GM19372 (cell line): ENCODE measurements at regions not wholly inside any gene's neighbourhood (a gene's known extent, or its start where the extent isn't known, plus 50 kb on each side); places are given as distances from the start of the nearest gene placed in this dataset.

ENCODE experiments used
- ATAC-seq: cut with Tn5 transposase; IDR thresholded peaks from one replicate; pipeline ENCODE4 v1.9.1; 2021; ENCODE audit warnings: mild to moderate bottlenecking, low read depth, moderate library complexity; ENCODE audit not compliant: unreplicated experiment

DNA sequence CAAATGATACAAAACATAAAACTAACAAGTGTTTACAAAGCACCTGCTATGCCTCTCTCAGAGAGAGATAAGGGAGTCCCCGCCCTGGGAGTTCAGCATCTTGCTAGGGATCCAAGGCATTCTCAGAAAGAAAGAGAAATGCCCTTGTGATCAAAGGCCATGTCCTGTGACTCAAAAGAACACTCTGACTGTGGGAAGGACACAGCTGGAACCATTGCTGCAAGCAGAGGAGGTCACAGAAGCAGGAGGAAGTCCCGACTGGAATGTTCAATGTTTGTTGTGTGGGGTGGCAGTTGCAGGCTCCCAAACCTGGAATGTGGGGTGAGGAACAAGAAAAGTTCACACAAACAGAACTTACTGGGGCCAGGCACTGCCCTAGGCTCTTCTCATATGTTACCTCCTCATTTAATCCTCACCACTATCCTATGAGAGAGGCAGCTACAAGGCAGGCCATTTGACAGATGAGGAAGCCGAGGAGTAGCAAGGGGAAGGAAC, 93.0 kb upstream of the GRIK3 start:
- ATAC-seq = no peak

DNA sequence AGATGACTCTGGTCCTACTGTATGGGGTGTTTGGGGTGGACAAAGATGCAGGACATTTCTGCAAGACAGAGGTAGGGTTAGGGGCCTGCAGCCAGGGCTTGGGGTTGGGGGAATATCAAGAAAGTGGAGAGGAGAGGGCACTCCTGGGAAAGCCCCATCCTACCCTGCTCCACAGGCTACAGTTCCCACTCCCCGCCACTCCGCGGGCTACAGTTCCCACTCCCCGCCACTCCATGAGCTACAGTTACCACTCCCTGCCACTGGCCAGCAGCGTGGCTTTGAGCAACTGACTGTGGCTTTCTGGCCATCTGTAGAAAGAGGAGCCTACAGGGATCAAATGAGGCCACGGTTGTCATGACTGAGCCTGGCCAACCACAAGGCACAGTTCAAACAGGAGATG, 93.8 kb upstream of the GRIK3 start:
- no peak for ATAC-seq

DNA sequence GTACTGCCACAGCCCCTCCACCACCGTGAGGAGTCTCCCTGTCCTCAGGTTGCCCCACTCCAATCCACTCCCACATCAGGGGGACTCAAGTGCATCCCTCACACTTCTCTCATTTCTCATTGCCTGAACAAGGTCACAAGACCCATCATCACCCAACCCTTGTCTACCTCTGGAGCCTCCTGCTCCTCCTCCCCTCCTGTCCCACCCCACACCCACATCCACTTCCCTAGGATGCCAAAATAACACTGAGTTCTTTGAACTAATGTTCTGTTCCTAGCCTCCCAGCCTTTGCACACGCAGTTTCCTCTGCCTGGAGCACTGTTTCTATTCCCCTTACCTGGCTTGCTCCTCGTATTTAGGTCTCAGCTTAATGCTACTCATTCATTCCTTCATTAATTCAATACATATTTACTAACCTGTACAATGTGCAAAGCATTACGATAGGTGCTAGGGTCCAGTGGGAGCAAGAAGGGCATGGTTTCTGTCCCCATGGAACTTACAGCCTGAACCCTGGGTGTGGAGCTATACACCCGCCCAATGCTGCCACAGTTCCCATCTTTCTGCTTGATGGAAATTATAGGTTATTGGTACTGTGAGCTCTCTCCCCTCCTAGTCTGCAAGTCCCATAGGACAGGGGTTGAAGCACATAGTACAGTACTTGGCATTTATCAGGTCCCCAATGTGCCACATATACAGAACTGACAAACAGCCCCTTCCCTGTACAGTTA, 96.1 kb upstream of the GRIK3 start:
- no peak for ATAC-seq

DNA sequence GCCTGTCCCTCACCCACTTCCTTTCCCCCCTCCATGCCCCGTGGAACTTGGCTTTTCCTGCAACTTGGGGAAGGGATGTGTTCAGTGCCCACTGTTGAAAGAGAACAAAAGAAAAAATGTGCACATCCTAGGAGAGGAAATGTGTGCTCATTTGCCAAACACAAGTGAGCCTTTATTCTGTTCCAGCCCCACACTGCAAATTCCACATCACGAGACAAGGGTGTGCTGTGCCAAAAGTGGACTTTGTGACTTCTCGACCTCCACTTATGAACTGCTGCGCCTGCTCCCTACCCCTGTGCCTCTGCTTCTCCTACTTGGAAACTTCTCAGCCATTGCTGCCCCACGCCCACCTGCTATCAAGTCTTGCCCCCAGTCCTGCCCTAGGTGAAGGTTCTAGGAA, 97.0 kb upstream of the GRIK3 start:
- no peak for ATAC-seq

DNA sequence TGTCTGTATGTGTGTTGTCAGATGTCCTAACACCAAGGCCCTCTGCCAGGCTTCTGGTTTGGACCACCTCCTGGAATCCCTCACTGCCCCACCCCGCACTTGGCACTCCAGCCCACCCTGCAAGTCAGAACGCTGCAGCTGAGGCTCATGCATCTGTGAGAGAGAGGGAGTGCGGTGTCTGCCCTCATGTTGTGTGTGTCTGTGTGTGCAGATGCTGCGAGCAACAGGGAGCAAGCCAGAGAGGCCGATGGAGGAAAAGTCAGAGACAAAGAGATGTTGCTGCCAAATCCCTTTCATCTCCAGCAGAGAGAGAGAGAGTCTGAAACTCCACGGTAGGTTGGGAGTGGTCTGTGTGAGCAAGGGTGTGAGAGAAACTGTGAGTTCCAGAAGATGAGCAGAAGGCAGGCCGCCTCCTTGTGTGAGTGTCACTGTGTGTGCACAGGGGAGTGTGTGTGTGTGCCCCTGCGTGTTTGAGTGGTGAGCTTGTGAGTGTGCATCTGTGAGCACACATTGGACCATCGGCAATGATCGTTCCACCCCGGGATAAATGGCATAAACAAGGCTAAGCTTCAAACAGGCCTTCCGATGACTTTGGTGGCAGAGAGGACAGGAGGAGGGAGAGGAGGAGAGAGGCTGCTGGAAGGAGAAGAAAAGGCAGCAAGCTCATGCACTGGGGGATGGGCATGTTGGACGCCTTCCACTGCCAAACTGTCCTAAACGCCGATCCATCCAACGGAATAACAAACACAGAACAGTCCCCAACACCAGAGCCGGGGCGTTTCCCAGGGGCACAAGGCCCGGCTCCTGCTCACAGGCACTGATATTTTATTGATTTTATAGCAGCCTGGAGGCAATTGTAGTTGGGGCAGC, 99.2 kb upstream of the GRIK3 start:
- ATAC-seq = no peak

DNA sequence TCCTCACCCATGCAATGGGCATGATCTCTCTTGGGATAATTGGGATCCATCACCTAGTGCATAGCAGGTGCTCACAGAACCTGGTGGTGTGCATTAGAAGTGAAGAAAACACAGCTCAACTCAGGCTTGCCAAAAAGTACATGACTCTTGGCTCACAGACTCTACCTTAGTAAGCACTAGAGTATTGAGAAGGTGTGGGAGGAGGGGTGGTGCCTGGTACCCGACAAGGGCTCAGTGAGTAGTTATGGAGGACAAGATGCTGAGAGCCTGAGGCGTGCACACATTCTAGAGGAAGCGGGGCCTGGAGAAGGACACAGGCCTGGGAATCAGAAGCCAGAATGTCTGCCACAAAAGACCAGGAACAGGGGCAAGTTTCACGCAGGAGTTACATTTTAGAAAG, 100.3 kb upstream of the GRIK3 start:
- ATAC-seq = no peak

DNA sequence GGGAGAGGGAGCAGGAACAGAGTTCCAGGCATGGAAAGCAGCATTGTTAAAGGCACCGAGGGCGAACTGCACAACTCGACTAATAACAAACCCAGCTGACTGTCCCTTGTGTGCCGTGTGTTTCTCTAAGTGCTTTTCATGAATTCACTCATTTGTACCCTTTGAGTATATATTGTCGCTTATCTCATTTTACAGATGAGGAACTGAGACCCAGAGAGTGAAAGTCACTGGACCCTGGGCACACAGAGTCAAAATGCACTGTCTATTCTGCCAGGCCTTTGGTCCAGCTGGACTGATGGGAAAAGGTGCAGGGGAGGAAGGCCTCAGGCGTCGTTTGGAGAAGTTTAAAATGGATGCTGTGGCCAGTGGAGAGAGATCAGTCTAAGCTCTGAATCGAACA, 100.7 kb upstream of the GRIK3 start:
- ATAC-seq = no peak

DNA sequence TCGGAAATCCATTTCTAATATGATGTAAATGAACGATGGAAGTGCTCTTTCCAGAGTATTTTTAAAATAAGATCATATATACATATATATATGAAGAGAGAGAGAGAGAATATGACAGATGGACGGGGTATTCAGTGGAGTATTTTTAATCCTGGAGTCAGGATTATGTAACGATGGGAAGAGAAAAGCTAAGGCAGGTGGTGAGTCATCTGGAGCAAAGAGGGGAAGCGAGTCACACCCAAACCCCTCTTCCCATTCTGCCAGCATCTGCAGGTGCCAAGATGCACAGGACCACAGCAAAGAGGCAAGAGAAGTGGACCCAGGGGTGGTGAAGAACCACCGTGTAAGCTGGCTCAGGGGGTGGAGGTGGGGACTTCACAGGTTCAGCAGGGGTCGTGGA, 102.7 kb upstream of the GRIK3 start:
- no peak for ATAC-seq

DNA sequence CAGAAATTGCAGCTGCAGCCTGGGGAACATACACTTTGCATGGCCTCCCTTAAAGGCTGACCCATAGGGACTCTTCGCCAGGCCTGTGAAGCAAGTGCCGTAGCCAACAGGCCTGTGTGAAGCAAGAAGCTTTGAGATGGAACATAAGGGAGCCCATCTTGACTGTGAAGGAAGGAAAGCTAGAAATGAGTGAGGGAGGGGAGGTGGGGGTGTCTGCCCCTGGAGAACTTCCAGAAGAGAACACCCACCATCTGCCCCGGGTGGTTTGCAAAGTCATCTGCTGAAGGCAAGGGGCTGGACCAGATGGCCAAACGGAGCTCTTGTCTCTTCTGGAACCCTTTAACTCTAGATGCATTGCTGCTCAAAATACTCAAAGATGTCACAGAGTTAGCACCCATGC, 103.3 kb upstream of the GRIK3 start:
- no peak for ATAC-seq

DNA sequence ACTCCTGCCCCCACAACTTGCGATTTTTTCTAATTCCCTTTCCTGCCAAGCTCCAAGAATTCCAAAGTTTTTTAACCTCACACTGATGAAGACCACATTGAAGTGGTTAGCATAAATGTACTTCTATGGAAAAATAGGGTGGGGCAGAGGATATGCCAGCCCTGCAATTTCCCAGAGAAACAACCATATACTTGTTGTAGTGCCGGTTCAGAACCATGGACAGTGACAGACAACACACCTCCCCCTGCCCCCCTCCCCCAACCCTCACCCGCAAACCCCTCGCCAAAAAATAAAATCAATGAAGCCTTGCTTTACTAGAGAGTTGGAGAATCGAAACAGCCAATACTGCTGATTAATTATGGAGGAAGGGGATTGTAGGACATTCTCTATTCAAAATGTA, 109.5 kb upstream of the GRIK3 start:
- no peak for ATAC-seq

DNA sequence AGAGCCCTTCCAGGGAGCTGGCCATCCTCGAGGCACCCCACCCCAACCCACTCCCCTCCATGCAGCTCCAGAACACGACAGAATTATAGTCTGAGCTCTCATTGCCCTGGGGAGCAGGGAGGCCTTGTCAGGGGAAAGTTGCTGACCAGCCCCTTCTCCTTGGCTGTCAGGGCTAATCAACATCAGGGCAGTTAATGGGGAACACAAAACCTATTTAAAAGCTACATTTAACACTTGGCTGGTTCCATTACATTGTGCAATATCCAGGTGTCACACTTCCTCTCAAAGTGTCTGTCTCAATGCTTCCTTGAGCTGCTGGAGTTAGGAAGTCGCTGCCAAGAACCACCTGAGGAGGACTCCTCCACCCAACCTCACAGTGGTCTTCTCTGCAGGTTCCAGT, 111.8 kb upstream of the GRIK3 start:
- no peak for ATAC-seq

DNA sequence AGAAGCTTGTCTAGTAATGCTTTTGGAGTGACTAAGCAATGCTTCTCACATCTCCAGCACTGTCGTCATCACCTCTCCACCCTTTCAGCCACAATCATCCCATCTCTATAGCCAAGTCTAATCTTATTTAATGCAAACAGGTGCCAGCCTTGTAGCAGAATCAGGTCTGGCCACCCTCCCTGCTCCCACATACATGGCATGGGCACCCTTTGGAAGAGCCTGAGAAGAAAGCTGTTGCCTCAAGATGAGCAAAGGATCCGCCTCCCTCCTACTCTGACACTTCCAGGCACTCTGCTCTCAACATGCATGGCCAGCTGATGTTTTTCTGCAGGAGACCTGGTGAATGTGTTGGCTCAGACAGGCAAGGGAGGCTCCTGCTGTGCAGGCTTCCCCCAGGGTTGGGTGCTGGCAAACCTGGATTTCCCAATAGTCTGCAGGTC, 113.1 kb upstream of the GRIK3 start:
- no peak for ATAC-seq

DNA sequence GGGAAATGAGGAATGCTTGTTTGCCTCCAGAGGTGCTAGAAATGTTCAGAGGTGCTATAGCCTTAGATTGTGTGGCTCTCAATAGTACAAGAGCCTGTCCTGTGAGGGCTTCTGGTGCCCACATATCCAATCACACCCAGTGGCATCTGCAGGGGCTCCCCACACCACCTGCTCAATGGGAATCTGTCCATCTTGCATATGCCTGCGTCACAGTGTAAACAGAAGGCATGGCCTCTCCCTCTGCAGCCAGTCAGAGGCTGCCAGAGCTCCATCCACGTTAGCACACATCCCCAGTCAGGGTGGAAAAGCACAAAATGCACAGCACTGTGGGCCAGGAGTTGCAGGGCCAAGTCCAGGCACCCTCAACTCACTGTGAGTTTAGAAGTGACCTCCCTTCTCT, 113.6 kb upstream of the GRIK3 start:
- no peak for ATAC-seq

DNA sequence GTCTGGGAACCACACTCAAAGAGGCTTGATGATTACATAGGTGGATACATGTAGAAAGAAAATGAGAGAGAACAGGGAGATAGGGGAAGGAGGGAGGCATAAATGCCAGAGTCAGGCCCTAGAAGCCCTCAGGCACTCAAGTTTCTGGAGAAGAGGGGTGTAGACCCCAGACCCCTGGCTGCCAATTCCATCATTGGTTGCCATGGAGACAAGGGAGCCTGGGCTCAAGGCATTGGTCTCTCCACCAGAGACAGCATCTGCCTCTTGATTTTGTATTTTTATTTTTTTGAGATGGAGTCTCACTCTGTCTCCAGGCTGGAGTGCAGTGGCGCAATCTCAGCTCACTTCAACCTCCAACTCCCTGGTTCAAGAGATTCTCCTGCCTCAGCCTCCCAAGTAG, 114.3 kb upstream of the GRIK3 start:
- no peak for ATAC-seq

DNA sequence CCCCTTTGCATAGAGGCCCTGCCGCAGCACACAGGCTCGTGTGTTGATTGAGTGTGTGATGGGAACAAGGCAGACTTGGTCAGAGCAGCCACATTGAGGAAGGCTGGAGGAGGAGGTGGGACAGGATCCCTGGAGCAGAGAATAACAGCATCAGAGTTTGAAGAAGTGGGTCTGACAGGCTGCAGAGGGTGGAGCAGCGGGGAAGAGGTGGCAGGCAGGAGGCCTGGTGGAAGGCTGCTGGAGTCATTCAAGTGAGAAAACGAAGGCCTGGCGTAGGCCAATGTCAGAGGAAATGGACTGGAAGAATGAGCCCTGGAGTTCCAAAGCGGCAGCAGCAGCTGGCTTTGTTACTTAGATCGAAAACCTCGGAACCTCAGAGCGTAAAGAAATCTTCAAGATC, 115.0 kb upstream of the GRIK3 start:
- ATAC-seq = no peak

DNA sequence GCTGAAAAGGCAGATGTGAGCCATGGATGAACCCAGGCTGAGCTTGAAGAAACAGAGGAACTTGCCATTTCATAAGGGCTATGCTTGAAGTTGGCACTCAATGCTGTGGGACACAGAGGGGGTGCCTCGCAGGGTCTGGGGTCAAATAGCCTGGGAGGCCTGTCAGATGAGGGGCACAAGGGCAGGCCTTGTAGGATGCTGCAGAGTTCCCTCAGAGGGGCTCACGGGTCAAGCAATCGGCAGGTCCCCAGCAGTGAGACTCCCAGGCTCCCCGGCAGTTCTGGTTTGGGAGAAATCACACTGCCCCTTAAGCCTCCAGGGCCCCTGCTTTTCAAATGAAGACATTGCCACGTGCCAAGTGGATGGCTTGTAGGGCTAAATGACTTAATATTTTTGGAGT, 116.7 kb upstream of the GRIK3 start:
- no peak for ATAC-seq

DNA sequence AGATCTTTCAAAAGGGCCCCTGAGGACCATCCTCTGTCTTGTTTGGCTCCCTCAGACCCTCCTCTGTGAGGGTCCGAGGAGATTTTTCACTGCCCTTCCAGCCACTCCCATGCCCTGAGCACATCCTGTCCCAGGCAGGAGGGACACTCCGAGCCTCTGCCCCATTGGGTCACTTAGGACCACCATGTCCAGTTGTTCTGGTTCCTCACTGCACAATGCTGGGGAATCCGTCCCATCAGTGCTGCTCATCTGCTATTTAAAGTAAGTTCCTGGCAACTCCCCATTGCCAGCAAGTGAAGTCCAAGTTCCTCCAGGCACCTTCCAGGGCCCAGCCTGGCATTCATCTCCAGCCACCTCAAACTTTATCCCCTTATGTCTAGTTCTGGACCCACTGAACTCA, 117.5 kb upstream of the GRIK3 start:
- ATAC-seq = no peak

DNA sequence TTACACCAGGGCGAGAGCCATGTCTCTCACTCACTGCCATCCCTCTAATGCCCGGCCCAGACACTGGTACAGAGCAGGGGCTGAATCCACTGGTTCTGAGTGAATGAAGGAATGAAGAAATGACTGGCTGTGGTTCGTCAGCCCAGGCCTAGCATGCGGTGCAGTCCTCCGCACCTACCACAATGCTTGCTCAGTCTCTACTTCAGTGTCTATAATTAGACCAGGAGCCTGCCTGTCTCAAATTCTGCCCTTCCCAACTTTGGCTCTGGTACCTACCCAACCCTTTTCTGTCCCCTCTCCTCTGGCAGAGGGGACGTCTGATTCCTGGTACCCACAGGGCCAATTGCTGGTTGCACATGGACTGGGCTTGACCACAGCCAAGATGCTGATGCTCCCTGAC, 118.2 kb upstream of the GRIK3 start:
- no peak for ATAC-seq

DNA sequence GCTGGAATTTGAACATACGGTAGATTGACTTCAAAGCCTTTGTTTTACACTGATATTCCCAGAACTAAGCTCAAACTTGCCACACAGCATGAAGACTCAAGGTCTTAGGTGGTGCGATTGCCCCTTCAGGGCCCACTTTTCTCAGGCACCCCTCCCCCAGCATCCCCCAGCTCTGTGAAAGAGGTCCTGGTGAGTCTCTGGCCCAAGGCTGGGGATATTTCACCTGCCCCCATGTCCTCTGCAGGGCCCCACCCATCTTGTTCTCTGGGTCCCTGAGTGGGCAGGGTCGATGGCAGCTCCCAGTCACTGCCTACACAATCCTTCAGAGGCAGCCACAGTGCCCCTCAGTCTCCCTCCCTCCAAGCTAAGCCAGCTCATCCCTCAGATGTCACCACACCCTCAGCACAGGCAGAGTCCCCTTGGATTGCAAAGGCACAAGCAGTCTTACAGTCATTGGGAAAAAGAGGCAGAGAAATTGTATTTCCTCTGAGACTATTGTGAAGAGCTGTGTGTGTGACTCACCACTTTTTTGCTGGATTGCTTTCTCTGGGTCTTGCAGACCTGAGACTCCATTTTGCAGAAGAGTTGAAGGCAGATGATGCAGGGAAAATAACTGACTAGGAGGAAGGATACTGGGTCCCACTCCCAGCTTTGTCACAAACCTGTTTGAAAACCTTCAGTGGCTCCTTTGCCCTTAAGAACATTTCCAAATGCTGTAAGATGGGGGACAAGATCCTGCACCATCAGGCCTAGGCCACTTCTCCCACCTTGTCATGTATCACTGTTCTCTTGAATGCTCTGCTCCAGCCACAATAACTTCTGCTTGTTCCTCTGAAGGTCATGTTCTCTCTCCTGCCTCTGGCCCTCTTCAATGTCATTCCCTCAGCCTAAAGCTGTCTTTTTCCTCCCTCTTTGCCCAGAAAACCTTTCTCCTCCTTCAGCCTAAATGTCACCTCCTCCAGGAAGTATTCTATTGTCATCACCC, 119.1 kb upstream of the GRIK3 start:
- no peak for ATAC-seq

DNA sequence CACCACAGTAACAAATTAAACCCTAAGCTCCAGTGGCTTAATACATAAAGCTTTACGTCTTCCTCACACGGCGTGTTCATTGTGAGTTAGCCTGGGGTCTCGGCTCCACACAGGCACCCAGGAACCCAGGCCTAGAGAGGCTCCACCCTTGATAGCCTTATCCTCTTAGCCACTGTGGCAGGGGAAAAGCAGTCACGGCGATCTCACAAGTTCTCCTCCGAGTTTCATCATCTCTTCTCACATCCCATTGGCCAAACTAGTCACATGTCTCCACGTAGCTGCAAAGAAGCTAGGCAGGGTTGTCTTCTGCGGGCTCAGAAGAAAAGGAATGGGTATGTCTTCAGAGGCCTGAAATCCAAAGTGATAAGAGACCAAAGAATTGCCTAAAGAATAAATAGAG, 122.3 kb upstream of the GRIK3 start:
- ATAC-seq = no peak

DNA sequence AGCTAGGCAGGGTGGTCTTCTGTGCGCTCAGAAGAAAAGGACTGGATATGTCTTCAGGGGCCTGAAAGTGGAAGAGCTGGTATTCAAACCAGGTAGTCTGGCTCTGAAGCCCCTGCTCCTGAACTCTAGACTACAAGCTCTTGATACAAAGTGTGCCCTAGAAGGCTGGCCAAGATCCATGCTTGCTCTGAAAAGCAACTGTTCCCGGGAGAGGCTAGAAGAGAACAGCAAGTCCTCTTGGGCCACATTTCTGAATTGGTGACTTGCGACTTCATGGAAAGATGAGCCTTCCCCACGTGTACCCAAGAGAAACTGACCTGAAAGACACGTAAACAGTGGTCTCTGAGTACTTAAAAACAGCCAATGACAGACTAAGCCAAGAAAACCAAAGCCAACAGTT, 123.3 kb upstream of the GRIK3 start:
- no peak for ATAC-seq
